A549 (cell line): ENCODE measurements at regions not wholly inside any gene's neighbourhood (a gene's known extent, or its start where the extent isn't known, plus 50 kb on each side); places are given as distances from the start of the nearest gene placed in this dataset.

Source experiments
- ATAC-seq, 2 experiments: fragments of 200-7000 bp in 1 of 2; fragments of >200 bp in 1 of 2; cut with Nextera tagmentation in 1 of 2; cut with Tn5 transposase in 1 of 2; 3 replicates each; pipeline versions ENCODE4 v1.8.0 to v1.9.1; 2018 to 2020; ENCODE audit warnings: mild to moderate bottlenecking in 1 of 2, moderate library complexity in 1 of 2
- CTCF ChIA-PET: fragments of 300-600 bp; sonication (Branson Sonifier 250); formaldehyde crosslinking; extraction: SDS; loops from one replicate; lab custom pipeline; 2021; ENCODE audit warnings: antibody characterized with exemption, inconsistent platforms; lab: Yijun Ruan, JAX
- POLR2A ChIA-PET: fragments of 350-600 bp; formaldehyde crosslinking; extraction: SDS; loops from one replicate; lab custom pipeline; 2021; ENCODE audit warnings: antibody characterized with exemption, inconsistent platforms; lab: Yijun Ruan, JAX
- DNase-seq, 2 experiments: peaks; one replicate each; pipeline versions ENCODE4 v3.0.0 to v3.0.0-alpha.2; 2011 to 2016; ENCODE audit warnings: low read depth in 1 of 2, low spot score in 1 of 2
- FAIRE-seq: peaks from 2 replicates; lab custom pipeline; 2011; peaks lifted over from hg19 to GRCh38; lab: Jason Lieb, UNC
- H3K27ac ChIP-seq, 2 experiments: fragments of >200 bp; sonication (Bioruptor Twin); formaldehyde crosslinking; 3 replicates each; pipeline ENCODE4 v1.5.1; 2016 to 2017
- H3K4me1 ChIP-seq: fragments of >200 bp; sonication (Bioruptor Twin); formaldehyde crosslinking; 3 replicates; pipeline ENCODE4 v1.6.1; 2016
- H3K4me2 ChIP-seq: fragments of >200 bp; sonication (Bioruptor Twin); formaldehyde crosslinking; 3 replicates; pipeline ENCODE4 v1.6.1; 2016
- H3K4me3 ChIP-seq: fragments of >200 bp; sonication (Bioruptor Twin); formaldehyde crosslinking; 3 replicates; pipeline ENCODE4 v1.5.1; 2016
- H3K9me3 ChIP-seq: fragments of >200 bp; sonication (Bioruptor Twin); formaldehyde crosslinking; 3 replicates; pipeline ENCODE4 v1.6.1; 2016
- ATOH8 ChIP-seq: fragments of 250-450 bp; sonication (Bioruptor Pico); IDR thresholded peaks from 2 replicates; pipeline ENCODE4 v1.5.0; 2020; ENCODE audit warnings: low read depth, mild to moderate bottlenecking, moderate library complexity
- CHD4 ChIP-seq: fragments of 200-600 bp; sonication (generic); IDR thresholded peaks from 2 replicates; pipeline ENCODE4 v1.6.1; 2016; ENCODE audit warnings: antibody characterized with exemption, mild to moderate bottlenecking, borderline replicate concordance
- EHF ChIP-seq: fragments of 250-450 bp; sonication (Bioruptor Pico); IDR thresholded peaks from 2 replicates; pipeline ENCODE4 v1.5.0; 2020; ENCODE audit warnings: mild to moderate bottlenecking
- FOSL2 ChIP-seq, 2 experiments: fragments of 450-650 bp in 1 of 2; fragments of >200 bp in 1 of 2; sonication (Bioruptor Twin) in 1 of 2; formaldehyde crosslinking; IDR thresholded peaks; 2 replicates each; pipeline versions ENCODE4 v1.5.0 to v1.6.1; 2016 to 2020; ENCODE audit warnings: mild to moderate bottlenecking in 1 of 2, moderate library complexity in 1 of 2
- FOXS1 ChIP-seq: fragments of 250-450 bp; sonication (Bioruptor Pico); IDR thresholded peaks from 2 replicates; pipeline ENCODE4 v1.5.0; 2020; ENCODE audit warnings: mild to moderate bottlenecking, moderate library complexity
- HES2 ChIP-seq: fragments of >200 bp; sonication (Bioruptor Twin); formaldehyde crosslinking; IDR thresholded peaks from 2 replicates; pipeline ENCODE4 v1.6.1; 2016
- HEYL ChIP-seq: fragments of 250-450 bp; sonication (Bioruptor Pico); IDR thresholded peaks from 2 replicates; pipeline ENCODE4 v1.8.0; 2021; ENCODE audit warnings: mild to moderate bottlenecking, moderate library complexity
- JUN ChIP-seq, 2 experiments: fragments of >200 bp; sonication (Bioruptor Twin); formaldehyde crosslinking; IDR thresholded peaks; 2 replicates in 1 of 2; 3 replicates in 1 of 2; pipeline ENCODE4 v1.6.1; 2016 to 2017
- JUNB ChIP-seq: fragments of >200 bp; sonication (Bioruptor Twin); formaldehyde crosslinking; IDR thresholded peaks from 2 replicates; pipeline ENCODE4 v1.6.1; 2016
- MAZ ChIP-seq: fragments of 150-350 bp; IDR thresholded peaks from 2 replicates; pipeline ENCODE4 v1.6.1; 2014; ENCODE audit warnings: antibody characterized with exemption, low read depth, low read length, borderline replicate concordance
- MYC ChIP-seq: IDR thresholded peaks from 2 replicates; pipeline ENCODE4 v1.6.1; 2012; ENCODE audit warnings: mild to moderate bottlenecking, inconsistent platforms, low read length, improper control_type of control experiment, borderline replicate concordance
- NR3C1 ChIP-seq: fragments of >200 bp; sonication (Bioruptor Twin); formaldehyde crosslinking; IDR thresholded peaks from 3 replicates; pipeline ENCODE4 v1.6.1; 2017
- PBX3 ChIP-seq: IDR thresholded peaks from 2 replicates; pipeline ENCODE4 v1.6.1; 2012
- POLR2A ChIP-seq: IDR thresholded peaks from 2 replicates; pipeline ENCODE4 v1.6.1; 2012; ENCODE audit warnings: mild to moderate bottlenecking, low read length
- RNF2 ChIP-seq: fragments of 200-600 bp; sonication (generic); IDR thresholded peaks from 2 replicates; pipeline ENCODE4 v1.6.1; 2016; ENCODE audit warnings: low read depth, mild to moderate bottlenecking, antibody characterized with exemption, moderate library complexity, borderline replicate concordance
- SMC3 ChIP-seq: fragments of >200 bp; sonication (Bioruptor Twin); formaldehyde crosslinking; IDR thresholded peaks from 3 replicates; pipeline ENCODE4 v1.6.1; 2018; ENCODE audit warnings: inconsistent platforms
- SREBF2 ChIP-seq: fragments of 450-650 bp; IDR thresholded peaks from 2 replicates; pipeline ENCODE4 v1.6.1; 2014; ENCODE audit warnings: mild to moderate bottlenecking, moderate library complexity
- TFCP2L1 ChIP-seq: fragments of 250-450 bp; sonication (Bioruptor Pico); IDR thresholded peaks from 2 replicates; pipeline ENCODE4 v1.5.0; 2021; ENCODE audit warnings: mild to moderate bottlenecking
- USF2 ChIP-seq: fragments of 450-650 bp; IDR thresholded peaks from 2 replicates; pipeline ENCODE4 v1.6.1; 2014; ENCODE audit warnings: antibody characterized with exemption
- ZFP36 ChIP-seq: fragments of 450-650 bp; IDR thresholded peaks from 2 replicates; pipeline ENCODE4 v1.6.1; 2014; ENCODE audit warnings: borderline replicate concordance; ENCODE audit not compliant: partially characterized antibody
- ZNF302 ChIP-seq: fragments of 250-450 bp; sonication (Bioruptor Pico); IDR thresholded peaks from 2 replicates; pipeline ENCODE4 v1.9.0; 2021; ENCODE audit warnings: inconsistent platforms, mild to moderate bottlenecking, moderate library complexity
- ZSCAN20 ChIP-seq: fragments of 250-450 bp; sonication (Bioruptor Pico); IDR thresholded peaks from 2 replicates; pipeline ENCODE4 v1.8.0; 2022; ENCODE audit warnings: mild to moderate bottlenecking, moderate library complexity
- WGBS: methylation state at CpG from one replicate; pipeline ENCODE4 v1.1.6; 2017; ENCODE audit errors: missing lambda C conversion rate; 5-methylcytosine and 5-hydroxymethylcytosine counted together
- TF ChIP-seq, protein P1 (sequence below): fragments of >200 bp; sonication (Bioruptor Twin); formaldehyde crosslinking; IDR thresholded peaks from 3 replicates; pipeline ENCODE4 v1.6.1; 2016
- TF ChIP-seq, protein P2 (sequence below): IDR thresholded peaks from 2 replicates; pipeline ENCODE4 v1.6.1; 2012; ENCODE audit warnings: low read depth, borderline replicate concordance

DNA sequence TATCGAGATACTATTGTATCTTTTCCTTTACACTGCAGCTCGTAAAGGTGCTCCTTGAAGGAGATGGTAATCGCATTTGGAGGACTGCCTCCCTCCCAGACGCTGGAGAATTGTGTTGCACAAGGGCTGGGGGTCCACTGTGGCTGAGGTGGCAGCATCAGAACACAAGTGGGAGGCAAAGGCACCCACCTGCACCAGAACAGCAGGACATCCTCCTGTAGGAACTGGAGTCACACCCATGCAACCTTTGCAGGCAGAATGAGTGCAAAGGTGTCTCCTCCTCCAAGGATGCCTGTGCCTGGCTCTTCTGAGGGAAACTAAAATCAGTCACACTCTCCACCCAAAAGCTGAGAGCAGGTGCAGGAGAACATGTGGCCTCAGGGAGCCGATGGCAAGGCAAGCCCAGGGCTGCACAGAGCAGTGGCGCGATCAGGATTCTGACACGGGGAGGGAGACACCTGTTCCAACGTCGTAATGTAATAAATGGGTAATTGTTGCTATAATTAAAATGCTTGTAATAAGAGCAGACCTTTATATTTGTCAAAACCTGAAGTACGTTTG lies 1501.4 kb downstream of the TBC1D22A start:
- H3K4me2 ChIP-seq, result no peak overlapping the region
- no peak overlapping the region for H3K27ac ChIP-seq
- FAIRE-seq, result no peak
- H3K9me3 ChIP-seq, result no peaks in the 10 kb centered on the region
- ChIA-PET POLR2A (no interaction called here), CTCF (no interaction called here)
- H3K4me1 ChIP-seq, result peaks cover 2% of the 10 kb centered on the region; the same call in 1 of the 3 replicates
- no peak for ATAC-seq
- DNase-seq, result no peak
- no peak for TF ChIP-seq EHF (CRISPR knock-in tag)
- no peak overlapping the region for H3K4me3 ChIP-seq
- 80% methylated on average over 11 of the region's 11 CpGs for WGBS

DNA sequence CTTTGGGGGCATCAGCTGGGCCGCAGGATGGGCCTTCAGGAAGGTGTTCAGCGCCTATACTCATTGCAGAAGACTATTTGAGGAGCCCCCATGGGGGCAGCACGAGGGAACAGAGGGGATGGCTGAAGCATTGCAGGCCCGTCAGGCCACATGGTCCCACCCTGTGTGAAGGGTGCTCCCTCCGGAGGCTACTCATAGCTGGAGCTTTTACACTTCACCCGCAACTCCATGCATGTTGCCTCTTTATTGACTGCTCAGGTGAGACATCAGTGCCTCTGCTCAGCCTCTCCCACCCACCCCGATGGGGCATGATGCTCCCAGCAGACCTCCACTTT lies 1500.9 kb downstream of the TBC1D22A start:
- DNase-seq, result no peak
- no peak for ATAC-seq
- Histone ChIP-seq H3K4me2 (no peak overlapping the region), H3K4me1 (no peaks in the 10 kb centered on the region; the same call in 2 of the 3 replicates), H3K4me3 (no peak overlapping the region), H3K27ac (no peak overlapping the region), H3K9me3 (no peaks in the 10 kb centered on the region)
- 70% methylated on average over 6 of the region's 7 CpGs for WGBS
- CTCF ChIA-PET, result no interaction called here
- POLR2A ChIA-PET, result no interaction called here
- no peak for FAIRE-seq
- TF ChIP-seq, protein P1, sequence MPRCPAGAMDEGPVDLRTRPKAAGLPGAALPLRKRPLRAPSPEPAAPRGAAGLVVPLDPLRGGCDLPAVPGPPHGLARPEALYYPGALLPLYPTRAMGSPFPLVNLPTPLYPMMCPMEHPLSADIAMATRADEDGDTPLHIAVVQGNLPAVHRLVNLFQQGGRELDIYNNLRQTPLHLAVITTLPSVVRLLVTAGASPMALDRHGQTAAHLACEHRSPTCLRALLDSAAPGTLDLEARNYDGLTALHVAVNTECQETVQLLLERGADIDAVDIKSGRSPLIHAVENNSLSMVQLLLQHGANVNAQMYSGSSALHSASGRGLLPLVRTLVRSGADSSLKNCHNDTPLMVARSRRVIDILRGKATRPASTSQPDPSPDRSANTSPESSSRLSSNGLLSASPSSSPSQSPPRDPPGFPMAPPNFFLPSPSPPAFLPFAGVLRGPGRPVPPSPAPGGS, result no peak
- no peak for TF ChIP-seq MYC

DNA sequence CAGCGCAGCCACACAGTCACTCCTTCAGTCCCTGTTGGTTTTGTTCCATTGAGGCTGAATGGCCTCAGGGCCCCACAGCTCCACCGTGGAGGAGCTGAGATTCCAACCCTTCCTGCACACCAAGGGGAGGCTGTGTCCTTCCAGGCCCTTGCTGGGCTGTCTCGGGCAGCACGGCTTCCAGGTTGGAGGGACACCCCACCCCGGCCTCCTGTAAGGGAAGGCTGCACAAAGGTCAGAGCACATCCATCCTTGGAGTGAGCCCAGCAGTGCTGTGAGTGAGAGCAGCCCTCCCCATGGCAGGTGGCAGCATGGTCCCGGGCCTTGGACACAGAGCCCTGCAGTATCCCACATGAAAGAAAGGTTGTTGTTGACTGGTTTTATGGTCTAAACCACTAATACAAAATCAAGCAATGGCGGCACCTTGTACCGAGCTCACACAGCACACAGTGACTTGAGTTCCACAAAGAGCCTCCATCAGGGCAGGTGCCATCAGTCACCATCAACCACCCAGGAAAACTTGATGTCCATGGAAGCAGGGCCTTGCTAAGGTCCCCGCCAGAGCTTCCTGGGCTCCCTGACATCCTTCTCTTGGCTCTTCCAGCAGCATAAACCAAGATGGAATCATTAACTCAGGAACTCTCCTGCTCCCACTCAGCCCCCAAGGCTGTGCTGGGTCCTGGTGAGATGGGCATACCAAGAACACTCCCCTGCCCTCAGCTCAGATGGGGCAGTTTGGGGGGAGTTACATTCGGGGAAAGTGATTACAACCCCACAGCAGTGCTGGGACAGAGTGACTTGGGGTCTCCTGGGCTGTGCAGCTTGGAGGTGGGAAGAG lies 1500.4 kb downstream of the TBC1D22A start:
- no peak for DNase-seq
- Histone ChIP-seq H3K27ac (no peak overlapping the region), H3K9me3 (no peaks in the 10 kb centered on the region), H3K4me1 (no peaks in the 10 kb centered on the region), H3K4me2 (no peak overlapping the region), H3K4me3 (no peak overlapping the region)
- 72% methylated on average over 4 of the region's 10 CpGs for WGBS
- CTCF ChIA-PET, result no interaction called here
- no peak for ATAC-seq
- TF ChIP-seq RNF2, result no peak
- TF ChIP-seq ZNF302, result no peak
- TF ChIP-seq, protein P2, sequence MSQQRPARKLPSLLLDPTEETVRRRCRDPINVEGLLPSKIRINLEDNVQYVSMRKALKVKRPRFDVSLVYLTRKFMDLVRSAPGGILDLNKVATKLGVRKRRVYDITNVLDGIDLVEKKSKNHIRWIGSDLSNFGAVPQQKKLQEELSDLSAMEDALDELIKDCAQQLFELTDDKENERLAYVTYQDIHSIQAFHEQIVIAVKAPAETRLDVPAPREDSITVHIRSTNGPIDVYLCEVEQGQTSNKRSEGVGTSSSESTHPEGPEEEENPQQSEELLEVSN, result no peak
- TF ChIP-seq TFCP2L1 (CRISPR knock-in tag), result no peak
- no peak for TF ChIP-seq HES2
- TF ChIP-seq POLR2A, result no peak
- no peak for TF ChIP-seq PBX3
- FAIRE-seq, result no peak
- POLR2A ChIA-PET, result no interaction called here

- FAIRE-seq, result no peak
- ChIA-PET CTCF (no interaction called here), POLR2A (no interaction called here)
- Histone ChIP-seq H3K4me1 (no peaks in the 10 kb centered on the region), H3K4me3 (no peak overlapping the region), H3K9me3 (no peaks in the 10 kb centered on the region), H3K27ac (no peak overlapping the region), H3K4me2 (no peak overlapping the region)
- DNase-seq, result peak; percentile 10 to 37
- WGBS, result 75% methylated on average over 2 of the region's 2 CpGs
- peak in 1 of 2 experiments; percentile 46; a peak in 3 of 6 replicates for ATAC-seq
- TF ChIP-seq POLR2A, result no peak
- no peak for TF ChIP-seq SMC3
- no peak for TF ChIP-seq JUN (IDR thresholded peaks at IDR 0.05)
- no peak for TF ChIP-seq JUNB
- no peak for TF ChIP-seq CHD4
- TF ChIP-seq FOSL2 (IDR thresholded peaks at IDR 0.05), result no peak
- TF ChIP-seq FOSL2 (CRISPR knock-in tag; IDR thresholded peaks at IDR 0.05), result no peak
- no peak for TF ChIP-seq ATOH8 (CRISPR knock-in tag)
- TF ChIP-seq USF2, result no peak
- no peak for TF ChIP-seq FOXS1
- no peak for TF ChIP-seq ZFP36
- TF ChIP-seq ZSCAN20 (CRISPR knock-in tag), result no peak
- TF ChIP-seq NR3C1, result no peak
- TF ChIP-seq SREBF2, result no peak
- TF ChIP-seq PBX3, result no peak
- TF ChIP-seq HEYL (CRISPR knock-in tag), result no peak
- TF ChIP-seq MAZ, result no peak
Observed at GRCh38 chr22:48261706-48262105, 1499.3 kb downstream of the TBC1D22A start.
